ENCODE measurements at regions not wholly inside any gene's neighbourhood (a gene's known extent, or its start where the extent isn't known, plus 50 kb on each side); places are given as distances from the start of the nearest gene placed in this dataset.

DNA sequence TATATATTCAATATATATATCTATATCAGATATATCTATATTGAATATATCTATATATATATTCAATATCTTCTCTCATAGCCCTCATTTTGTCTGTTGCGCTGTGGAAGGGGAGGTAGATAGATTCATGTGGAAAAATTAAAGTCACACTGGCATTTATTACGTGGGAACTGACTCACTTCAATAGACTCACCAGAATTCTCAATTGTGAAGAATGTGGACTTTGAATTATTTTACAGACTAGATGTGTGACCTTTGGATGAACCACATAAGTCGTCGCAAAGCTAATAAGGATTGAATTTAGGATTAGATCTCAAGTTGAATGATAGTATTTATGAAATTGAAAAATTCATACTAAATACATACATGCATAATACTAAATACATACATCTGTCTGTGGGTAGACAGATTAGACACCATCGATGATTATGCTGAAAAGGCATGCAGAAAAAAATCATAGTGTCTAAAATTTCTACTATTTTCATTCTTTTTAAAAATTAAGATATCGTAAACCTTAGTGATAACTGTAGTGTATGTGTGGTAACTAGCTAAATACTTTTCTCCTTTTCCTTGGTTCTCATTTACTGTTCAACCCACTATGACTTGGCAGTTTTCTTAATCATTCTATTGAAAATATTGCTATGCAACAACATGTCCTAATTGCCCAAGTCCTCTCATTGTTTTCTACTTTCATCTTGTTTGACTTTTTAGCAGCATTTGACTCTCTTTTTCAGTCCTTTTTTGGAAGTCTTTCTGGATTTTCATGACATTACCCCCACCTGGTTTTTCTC is 61.8 kb upstream of the A1CF start:
- no peak for TF ChIP-seq POLR2AphosphoS5 (IDR thresholded peaks at IDR 0.05)
- TF ChIP-seq, protein P1, sequence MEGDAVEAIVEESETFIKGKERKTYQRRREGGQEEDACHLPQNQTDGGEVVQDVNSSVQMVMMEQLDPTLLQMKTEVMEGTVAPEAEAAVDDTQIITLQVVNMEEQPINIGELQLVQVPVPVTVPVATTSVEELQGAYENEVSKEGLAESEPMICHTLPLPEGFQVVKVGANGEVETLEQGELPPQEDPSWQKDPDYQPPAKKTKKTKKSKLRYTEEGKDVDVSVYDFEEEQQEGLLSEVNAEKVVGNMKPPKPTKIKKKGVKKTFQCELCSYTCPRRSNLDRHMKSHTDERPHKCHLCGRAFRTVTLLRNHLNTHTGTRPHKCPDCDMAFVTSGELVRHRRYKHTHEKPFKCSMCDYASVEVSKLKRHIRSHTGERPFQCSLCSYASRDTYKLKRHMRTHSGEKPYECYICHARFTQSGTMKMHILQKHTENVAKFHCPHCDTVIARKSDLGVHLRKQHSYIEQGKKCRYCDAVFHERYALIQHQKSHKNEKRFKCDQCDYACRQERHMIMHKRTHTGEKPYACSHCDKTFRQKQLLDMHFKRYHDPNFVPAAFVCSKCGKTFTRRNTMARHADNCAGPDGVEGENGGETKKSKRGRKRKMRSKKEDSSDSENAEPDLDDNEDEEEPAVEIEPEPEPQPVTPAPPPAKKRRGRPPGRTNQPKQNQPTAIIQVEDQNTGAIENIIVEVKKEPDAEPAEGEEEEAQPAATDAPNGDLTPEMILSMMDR (IDR thresholded peaks at IDR 0.05), result no peak
- TF ChIP-seq EP300 (IDR thresholded peaks at IDR 0.05), result no peak
- TF ChIP-seq POLR2A (IDR thresholded peaks at IDR 0.05), result no peak

Measured in gastroesophageal sphincter (tissue), 3 donors.